ENCODE measurements at regions not wholly inside any gene's neighbourhood (a gene's known extent, or its start where the extent isn't known, plus 50 kb on each side); places are given as distances from the start of the nearest gene placed in this dataset.

DNA sequence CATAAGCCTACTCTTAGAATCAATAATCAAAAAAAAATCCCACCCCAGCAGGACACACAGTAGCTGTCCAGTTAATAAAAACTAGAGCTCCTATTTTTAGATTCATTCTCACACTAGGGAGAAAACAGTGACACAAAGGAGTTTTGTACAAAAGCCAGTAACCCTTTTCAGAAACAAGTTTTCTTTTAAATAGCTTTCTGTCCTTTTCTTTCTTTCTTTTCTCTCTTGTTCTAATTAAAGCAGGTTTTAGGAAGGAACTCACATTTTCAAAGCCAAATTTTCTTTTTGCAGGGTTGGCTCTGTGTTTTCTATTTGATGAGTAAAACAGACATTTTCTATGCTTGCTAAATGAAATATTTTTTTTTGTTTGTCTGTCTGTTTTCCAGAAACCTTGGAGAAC, 1390.7 kb downstream of the FAM181B start:
- TF ChIP-seq, protein P1, sequence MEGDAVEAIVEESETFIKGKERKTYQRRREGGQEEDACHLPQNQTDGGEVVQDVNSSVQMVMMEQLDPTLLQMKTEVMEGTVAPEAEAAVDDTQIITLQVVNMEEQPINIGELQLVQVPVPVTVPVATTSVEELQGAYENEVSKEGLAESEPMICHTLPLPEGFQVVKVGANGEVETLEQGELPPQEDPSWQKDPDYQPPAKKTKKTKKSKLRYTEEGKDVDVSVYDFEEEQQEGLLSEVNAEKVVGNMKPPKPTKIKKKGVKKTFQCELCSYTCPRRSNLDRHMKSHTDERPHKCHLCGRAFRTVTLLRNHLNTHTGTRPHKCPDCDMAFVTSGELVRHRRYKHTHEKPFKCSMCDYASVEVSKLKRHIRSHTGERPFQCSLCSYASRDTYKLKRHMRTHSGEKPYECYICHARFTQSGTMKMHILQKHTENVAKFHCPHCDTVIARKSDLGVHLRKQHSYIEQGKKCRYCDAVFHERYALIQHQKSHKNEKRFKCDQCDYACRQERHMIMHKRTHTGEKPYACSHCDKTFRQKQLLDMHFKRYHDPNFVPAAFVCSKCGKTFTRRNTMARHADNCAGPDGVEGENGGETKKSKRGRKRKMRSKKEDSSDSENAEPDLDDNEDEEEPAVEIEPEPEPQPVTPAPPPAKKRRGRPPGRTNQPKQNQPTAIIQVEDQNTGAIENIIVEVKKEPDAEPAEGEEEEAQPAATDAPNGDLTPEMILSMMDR (IDR thresholded peaks at IDR 0.05), result no peak
- no peak for TF ChIP-seq POLR2A (IDR thresholded peaks at IDR 0.05)
